ENCODE measurements at regions not wholly inside any gene's neighbourhood (a gene's known extent, or its start where the extent isn't known, plus 50 kb on each side); places are given as distances from the start of the nearest gene placed in this dataset.

DNA sequence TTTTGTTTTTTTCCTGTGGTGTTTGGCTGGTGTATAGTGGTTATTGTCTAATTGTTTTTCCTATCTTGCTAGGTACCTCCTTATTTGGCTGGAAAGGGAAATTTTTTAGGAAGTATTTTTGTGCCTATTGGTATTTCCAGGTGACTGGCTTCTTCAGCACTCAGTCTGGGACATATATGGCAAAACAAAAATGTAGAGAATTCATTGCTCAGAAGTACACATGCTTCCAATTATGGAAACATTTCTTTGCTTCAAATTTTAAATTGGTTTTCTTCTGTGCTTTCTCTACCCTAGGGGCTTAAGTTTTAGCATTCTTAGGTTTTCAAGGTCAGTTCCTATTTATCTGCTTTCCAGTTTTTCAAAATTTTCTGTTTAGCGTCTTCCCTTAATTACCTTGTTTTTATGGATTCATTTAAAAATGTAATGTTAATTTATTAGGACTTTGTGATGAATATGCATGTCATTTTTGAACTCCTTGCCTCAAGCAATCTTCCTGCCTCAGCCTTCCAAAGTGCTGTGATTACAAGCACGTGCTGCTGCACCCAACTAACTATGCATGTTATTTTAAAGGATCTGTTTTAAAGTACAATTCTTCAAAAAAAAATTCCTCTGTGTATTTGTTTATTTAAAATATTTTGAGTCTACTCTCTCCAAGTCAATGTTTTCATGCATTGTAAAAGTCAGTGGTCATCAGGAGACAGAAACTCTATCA lies 231.9 kb upstream of the DPPA4 start:
- TF ChIP-seq, protein P1, sequence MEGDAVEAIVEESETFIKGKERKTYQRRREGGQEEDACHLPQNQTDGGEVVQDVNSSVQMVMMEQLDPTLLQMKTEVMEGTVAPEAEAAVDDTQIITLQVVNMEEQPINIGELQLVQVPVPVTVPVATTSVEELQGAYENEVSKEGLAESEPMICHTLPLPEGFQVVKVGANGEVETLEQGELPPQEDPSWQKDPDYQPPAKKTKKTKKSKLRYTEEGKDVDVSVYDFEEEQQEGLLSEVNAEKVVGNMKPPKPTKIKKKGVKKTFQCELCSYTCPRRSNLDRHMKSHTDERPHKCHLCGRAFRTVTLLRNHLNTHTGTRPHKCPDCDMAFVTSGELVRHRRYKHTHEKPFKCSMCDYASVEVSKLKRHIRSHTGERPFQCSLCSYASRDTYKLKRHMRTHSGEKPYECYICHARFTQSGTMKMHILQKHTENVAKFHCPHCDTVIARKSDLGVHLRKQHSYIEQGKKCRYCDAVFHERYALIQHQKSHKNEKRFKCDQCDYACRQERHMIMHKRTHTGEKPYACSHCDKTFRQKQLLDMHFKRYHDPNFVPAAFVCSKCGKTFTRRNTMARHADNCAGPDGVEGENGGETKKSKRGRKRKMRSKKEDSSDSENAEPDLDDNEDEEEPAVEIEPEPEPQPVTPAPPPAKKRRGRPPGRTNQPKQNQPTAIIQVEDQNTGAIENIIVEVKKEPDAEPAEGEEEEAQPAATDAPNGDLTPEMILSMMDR (conservative IDR thresholded peaks at IDR 0.05; ENCODE audit: low read depth, low read length): no peak
- no peak for DNase-seq (ENCODE audit: low read depth)
- H3K4me3 ChIP-seq (ENCODE audit: low read depth, low read length): no peak overlapping the region

DNA sequence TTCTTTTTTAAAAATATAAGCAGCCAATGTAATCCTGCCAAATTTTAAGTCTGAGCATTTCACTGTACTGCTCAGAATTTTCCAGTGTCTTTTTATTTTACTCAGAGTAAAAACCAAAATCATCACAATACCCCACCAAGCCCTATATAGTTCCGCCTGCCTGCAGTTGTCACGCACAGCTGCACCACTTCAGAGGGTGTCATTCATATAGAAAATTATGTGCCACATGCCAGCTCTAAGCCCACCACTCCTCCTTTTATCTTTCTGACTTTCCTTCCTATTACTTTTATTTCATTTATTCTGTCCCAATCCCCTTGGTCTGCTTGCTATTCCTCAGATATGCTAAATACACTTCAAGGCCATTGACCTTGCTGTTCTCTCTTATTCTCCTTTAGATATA lies 233.1 kb upstream of the DPPA4 start:
- DNase-seq (ENCODE audit: low read depth): no peak
- no peak overlapping the region for H3K4me3 ChIP-seq (ENCODE audit: low read depth, low read length)
- TF ChIP-seq, protein P1 (conservative IDR thresholded peaks at IDR 0.05; ENCODE audit: low read depth, low read length): no peak

DNA sequence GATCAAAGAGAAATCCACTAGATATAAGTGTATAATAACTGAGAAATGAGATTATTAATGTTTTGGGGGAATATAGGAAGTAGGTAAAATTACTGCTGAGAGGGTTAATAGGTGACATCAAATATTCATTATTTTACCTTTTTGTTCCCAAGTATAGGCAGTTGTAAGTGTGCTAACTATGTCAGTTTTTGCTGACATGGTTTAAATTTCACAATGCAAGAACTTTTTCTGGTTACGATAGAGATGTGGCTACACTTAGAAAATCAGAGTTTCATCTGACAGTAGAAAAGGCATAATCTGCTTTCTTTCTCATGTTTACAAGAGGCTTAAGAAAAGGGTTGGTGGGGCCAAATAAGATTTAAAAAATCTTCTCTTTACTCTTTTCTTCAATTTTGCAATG lies 235.0 kb upstream of the DPPA4 start:
- no peak for DNase-seq (ENCODE audit: low read depth)

DNA sequence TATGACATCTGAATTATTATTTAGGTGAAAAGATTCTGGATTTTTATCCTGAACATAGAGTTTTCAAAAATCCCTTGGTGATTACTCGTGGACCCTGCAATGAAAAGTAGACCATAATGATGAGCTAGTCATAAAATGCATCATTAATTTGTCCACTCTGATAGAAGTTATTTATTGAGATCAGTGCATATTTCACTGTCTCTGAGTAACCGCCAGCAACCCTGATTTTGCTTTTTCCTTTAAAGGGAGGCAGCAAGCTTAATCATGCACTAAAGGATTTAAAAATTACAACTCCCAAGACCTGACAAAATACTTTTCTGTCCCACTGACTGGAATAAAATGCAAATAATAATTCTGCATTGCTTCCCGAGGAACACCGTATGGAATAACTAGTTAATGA lies 259.6 kb upstream of the DPPA4 start:
- DNase-seq (ENCODE audit: low read depth): no peak
- TF ChIP-seq, protein P1 (conservative IDR thresholded peaks at IDR 0.05; ENCODE audit: low read depth, low read length): no peak
- H3K4me3 ChIP-seq (ENCODE audit: low read depth, low read length): no peak overlapping the region

More for the DNA sequence above, 235.0 kb upstream of the DPPA4 start:
- no peak overlapping the region for H3K4me3 ChIP-seq (ENCODE audit: low read depth, low read length)
- TF ChIP-seq, protein P1 (conservative IDR thresholded peaks at IDR 0.05; ENCODE audit: low read depth, low read length): no peak

DNA sequence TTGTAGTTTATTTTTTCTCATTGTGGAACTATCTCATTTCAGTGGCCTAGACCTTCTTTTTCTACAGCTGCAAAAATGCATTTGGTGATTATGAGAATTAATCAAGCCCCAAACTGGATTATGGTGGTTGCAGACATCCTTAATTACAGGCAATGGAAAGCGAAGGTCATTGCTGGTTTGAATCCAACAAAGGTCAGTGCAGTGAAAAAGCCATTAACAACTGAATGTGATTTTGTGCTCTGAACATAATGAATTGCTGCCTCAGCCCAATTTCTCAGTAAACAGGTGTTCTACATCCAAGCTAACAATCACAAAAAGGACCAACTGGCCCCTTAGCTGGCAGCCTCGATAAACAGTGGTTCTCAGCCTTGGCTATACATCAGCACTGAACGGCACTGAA lies 260.1 kb upstream of the DPPA4 start:
- TF ChIP-seq, protein P1 (conservative IDR thresholded peaks at IDR 0.05; ENCODE audit: low read depth, low read length): no peak
- no peak for DNase-seq (ENCODE audit: low read depth)
- H3K4me3 ChIP-seq (ENCODE audit: low read depth, low read length): no peak overlapping the region

DNA sequence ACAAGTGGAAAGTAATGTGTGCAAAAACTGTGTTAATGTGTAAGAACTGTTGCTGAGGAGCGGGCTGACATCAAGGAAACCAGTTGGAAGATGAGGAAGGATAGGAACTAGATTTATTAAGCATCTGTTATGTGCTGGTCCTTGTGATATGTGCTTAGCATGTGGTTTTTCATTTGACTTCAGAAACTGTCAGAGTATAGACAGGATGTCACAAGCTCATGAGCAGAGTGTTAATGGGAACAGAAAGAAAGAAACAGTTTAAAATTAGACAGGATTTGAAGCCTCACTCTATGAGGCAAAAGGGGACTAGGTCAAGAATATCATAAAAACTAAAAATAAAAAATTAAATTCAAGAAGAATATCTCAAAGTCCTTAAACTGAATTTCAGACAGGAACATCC lies 270.6 kb upstream of the DPPA4 start:
- no peak overlapping the region for H3K4me3 ChIP-seq (ENCODE audit: low read depth, low read length)
- DNase-seq (ENCODE audit: low read depth): no peak
- TF ChIP-seq, protein P1 (conservative IDR thresholded peaks at IDR 0.05; ENCODE audit: low read depth, low read length): no peak

DNA sequence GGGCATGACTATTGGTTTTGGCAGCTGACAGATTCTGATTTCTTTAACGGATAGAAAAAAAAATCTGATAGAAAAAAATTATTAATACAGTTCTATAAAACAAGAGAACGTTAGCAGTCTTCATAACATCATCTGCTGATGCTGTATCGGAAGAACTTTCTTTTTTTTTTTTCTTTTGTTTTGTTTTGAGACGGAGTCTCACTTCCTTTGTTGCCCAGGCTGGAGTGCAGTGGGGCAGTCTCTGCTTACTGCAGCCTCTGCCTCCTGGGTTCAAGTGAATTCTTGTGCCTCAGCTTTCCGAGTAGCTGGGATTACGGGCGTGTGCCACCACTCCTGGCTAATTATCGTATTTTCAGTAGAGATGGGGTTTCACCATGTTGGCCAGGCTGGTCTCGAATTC lies 271.2 kb upstream of the DPPA4 start:
- TF ChIP-seq, protein P1 (conservative IDR thresholded peaks at IDR 0.05; ENCODE audit: low read depth, low read length): no peak
- DNase-seq (ENCODE audit: low read depth): no peak
- H3K4me3 ChIP-seq (ENCODE audit: low read depth, low read length): no peak overlapping the region

All from epithelial cell of proximal tubule (primary cell).